ENCODE measurements at regions not wholly inside any gene's neighbourhood (a gene's known extent, or its start where the extent isn't known, plus 50 kb on each side); places are given as distances from the start of the nearest gene placed in this dataset.

- no peak overlapping the region for H3K4me3 Mint-ChIP-seq
- no peaks in the 10 kb centered on the region for H3K36me3 Mint-ChIP-seq
- DNase-seq, result no peak
- peaks cover 0 to 4% of the 10 kb centered on the region in 2 donors for H3K4me1 Mint-ChIP-seq
- H3K27ac Mint-ChIP-seq, result no peak overlapping the region
- H3K27me3 Mint-ChIP-seq (ENCODE audit: low read depth in 3 of 3), result peaks cover 1 to 9% (median 7%) of the 10 kb centered on the region in 3 donors
- no peaks in the 10 kb centered on the region for H3K9me3 Mint-ChIP-seq
Measured at GRCh38 chr1:29961293-29962059, 725.2 kb downstream of the PTPRU start.

GRCh38 chr1:29960876-29961275 is 724.6 kb downstream of the PTPRU start:
- H3K36me3 Mint-ChIP-seq, result no peaks in the 10 kb centered on the region
- no peak overlapping the region for H3K27ac Mint-ChIP-seq
- H3K9me3 Mint-ChIP-seq, result no peaks in the 10 kb centered on the region
- no peak overlapping the region for H3K4me3 Mint-ChIP-seq
- peaks cover 0 to 4% of the 10 kb centered on the region in 2 donors for H3K4me1 Mint-ChIP-seq
- H3K27me3 Mint-ChIP-seq (ENCODE audit: low read depth in 3 of 3), result peaks cover 0 to 9% (median 5%) of the 10 kb centered on the region in 3 donors
- DNase-seq, result no peak

GRCh38 chr1:29960156-29960755 is 723.9 kb downstream of the PTPRU start:
- no peaks in the 10 kb centered on the region for H3K36me3 Mint-ChIP-seq
- peaks cover 0 to 9% (median 5%) of the 10 kb centered on the region in 3 donors for H3K27me3 Mint-ChIP-seq (ENCODE audit: low read depth in 3 of 3)
- no peaks in the 10 kb centered on the region for H3K9me3 Mint-ChIP-seq
- no peak overlapping the region for H3K27ac Mint-ChIP-seq
- no peak for DNase-seq
- H3K4me3 Mint-ChIP-seq, result no peak overlapping the region
- peaks cover 0 to 4% of the 10 kb centered on the region in 2 donors for H3K4me1 Mint-ChIP-seq

- H3K4me3 Mint-ChIP-seq, result no peak overlapping the region
- H3K27me3 Mint-ChIP-seq (ENCODE audit: low read depth in 3 of 3), result peaks cover 0 to 9% (median 5%) of the 10 kb centered on the region in 3 donors
- no peaks in the 10 kb centered on the region for H3K9me3 Mint-ChIP-seq
- H3K27ac Mint-ChIP-seq, result no peak overlapping the region
- H3K4me1 Mint-ChIP-seq, result peaks cover 0 to 4% of the 10 kb centered on the region in 2 donors
- no peak for DNase-seq
- no peaks in the 10 kb centered on the region for H3K36me3 Mint-ChIP-seq
Measured at GRCh38 chr1:29959356-29959755, 723.0 kb downstream of the PTPRU start.

GRCh38 chr1:29958271-29958670 is 721.9 kb downstream of the PTPRU start:
- DNase-seq, result no peak

GRCh38 chr1:29956349-29957030 is 720.2 kb downstream of the PTPRU start:
- Mint-ChIP-seq H3K36me3 (no peaks in the 10 kb centered on the region), H3K4me1 (peaks cover 0 to 4% of the 10 kb centered on the region in 2 donors), H3K27me3 (ENCODE audit: low read depth in 3 of 3) (peaks cover 0 to 9% (median 4%) of the 10 kb centered on the region in 3 donors), H3K4me3 (no peak overlapping the region), H3K9me3 (peaks cover 0 to 1% (median 0%) of the 10 kb centered on the region in 6 donors), H3K27ac (no peak overlapping the region)
- DNase-seq, result no peak

More at GRCh38 chr1:29958271-29958670, 721.9 kb downstream of the PTPRU start:
- no peaks in the 10 kb centered on the region for H3K36me3 Mint-ChIP-seq
- peaks cover 0 to 4% of the 10 kb centered on the region in 2 donors for H3K4me1 Mint-ChIP-seq
- H3K27me3 Mint-ChIP-seq (ENCODE audit: low read depth in 3 of 3), result peaks cover 0 to 9% (median 2%) of the 10 kb centered on the region in 3 donors
- peaks cover 0 to 1% (median 0%) of the 10 kb centered on the region in 6 donors for H3K9me3 Mint-ChIP-seq
- H3K27ac Mint-ChIP-seq, result no peak overlapping the region
- no peak overlapping the region for H3K4me3 Mint-ChIP-seq

GRCh38 chr1:29954591-29954990 is 718.3 kb downstream of the PTPRU start:
- peaks cover 0 to 3% (median 0%) of the 10 kb centered on the region in 6 donors for H3K9me3 Mint-ChIP-seq
- no peak overlapping the region for H3K27ac Mint-ChIP-seq
- H3K4me3 Mint-ChIP-seq, result no peak overlapping the region
- H3K4me1 Mint-ChIP-seq, result peaks cover 0 to 4% of the 10 kb centered on the region in 2 donors
- H3K36me3 Mint-ChIP-seq, result no peaks in the 10 kb centered on the region
- H3K27me3 Mint-ChIP-seq (ENCODE audit: low read depth in 3 of 3), result peaks cover 0 to 9% (median 4%) of the 10 kb centered on the region in 3 donors
- no peak for DNase-seq

- H3K9me3 Mint-ChIP-seq, result peaks cover 0 to 3% (median 0%) of the 10 kb centered on the region in 6 donors
- no peak overlapping the region for H3K27ac Mint-ChIP-seq
- peaks cover 0 to 9% (median 4%) of the 10 kb centered on the region in 3 donors for H3K27me3 Mint-ChIP-seq (ENCODE audit: low read depth in 3 of 3)
- peaks cover 0 to 4% of the 10 kb centered on the region in 2 donors for H3K4me1 Mint-ChIP-seq
- H3K36me3 Mint-ChIP-seq, result no peaks in the 10 kb centered on the region
- DNase-seq, result no peak
- H3K4me3 Mint-ChIP-seq, result no peak overlapping the region
Measured at GRCh38 chr1:29953961-29954360, 717.6 kb downstream of the PTPRU start.

- peaks cover 5 to 11% (median 10%) of the 10 kb centered on the region in 3 donors for H3K27me3 Mint-ChIP-seq (ENCODE audit: low read depth in 3 of 3)
- no peak overlapping the region for H3K4me3 Mint-ChIP-seq
Measured at GRCh38 chr1:29949676-29950075, 713.4 kb downstream of the PTPRU start.

GRCh38 chr1:29948581-29948980 is 712.3 kb downstream of the PTPRU start:
- no peak for DNase-seq
- Mint-ChIP-seq H3K4me3 (no peak overlapping the region), H3K27ac (no peak overlapping the region), H3K4me1 (no peaks in the 10 kb centered on the region), H3K9me3 (peaks cover 0 to 2% (median 0%) of the 10 kb centered on the region in 6 donors), H3K27me3 (ENCODE audit: low read depth in 3 of 3) (peaks cover 5 to 10% (median 8%) of the 10 kb centered on the region in 3 donors), H3K36me3 (no peaks in the 10 kb centered on the region)

More at GRCh38 chr1:29949676-29950075, 713.4 kb downstream of the PTPRU start:
- Mint-ChIP-seq H3K4me1 (no peaks in the 10 kb centered on the region), H3K27ac (no peak overlapping the region), H3K36me3 (no peaks in the 10 kb centered on the region), H3K9me3 (peaks cover 0 to 3% (median 0%) of the 10 kb centered on the region in 6 donors)
- no peak for DNase-seq

GRCh38 chr1:29946057-29946456 is 709.7 kb downstream of the PTPRU start:
- Mint-ChIP-seq H3K4me3 (no peak overlapping the region), H3K27me3 (ENCODE audit: low read depth in 3 of 3) (peaks cover 5 to 10% (median 8%) of the 10 kb centered on the region in 3 donors), H3K27ac (no peak overlapping the region), H3K9me3 (peaks cover 0 to 2% (median 0%) of the 10 kb centered on the region in 6 donors), H3K4me1 (no peaks in the 10 kb centered on the region), H3K36me3 (no peaks in the 10 kb centered on the region)
- DNase-seq, result no peak

- Mint-ChIP-seq H3K27ac (no peak overlapping the region), H3K9me3 (peaks cover 0 to 2% (median 0%) of the 10 kb centered on the region in 6 donors), H3K27me3 (ENCODE audit: low read depth in 3 of 3) (peaks cover 5 to 10% (median 8%) of the 10 kb centered on the region in 3 donors), H3K4me3 (no peak overlapping the region), H3K36me3 (no peaks in the 10 kb centered on the region), H3K4me1 (no peaks in the 10 kb centered on the region)
- DNase-seq, result no peak
Measured at GRCh38 chr1:29945426-29945825, 709.1 kb downstream of the PTPRU start.

GRCh38 chr1:29944253-29944905 is 708.1 kb downstream of the PTPRU start:
- Mint-ChIP-seq H3K4me1 (no peaks in the 10 kb centered on the region), H3K27ac (no peak overlapping the region), H3K4me3 (no peak overlapping the region), H3K27me3 (ENCODE audit: low read depth in 3 of 3) (peaks cover 7 to 10% (median 8%) of the 10 kb centered on the region in 3 donors), H3K36me3 (no peaks in the 10 kb centered on the region), H3K9me3 (no peaks in the 10 kb centered on the region)
- no peak for DNase-seq

Measured in immature natural killer cell (primary cell).